Astrocyte of the cerebellum (primary cell): ENCODE measurements at regions not wholly inside any gene's neighbourhood (a gene's known extent, or its start where the extent isn't known, plus 50 kb on each side); places are given as distances from the start of the nearest gene placed in this dataset.
A peak's percentile ranks its signal among the peaks of the same experiment; 100 is the strongest.
"Not testable (repeated sequence)": the region's sequence is repeated elsewhere in the genome, so short reads cannot be mapped to it uniquely, and the experiment has no call there.

Source experiments
- DNase-seq: peaks from one replicate; pipeline ENCODE4 v3.0.0-alpha.2; 2011; ENCODE audit warnings: low read depth
- H3K4me3 ChIP-seq: 2 replicates; pipeline ENCODE4 v1.5.1; 2011; ENCODE audit warnings: mild to moderate bottlenecking, low read depth, low read length, moderate library complexity
- in situ Hi-C: cut with HindIII; loops from 2 replicates; pipeline ENCODE4 v1.10.0; 2017; ENCODE audit warnings: low sequenced_read_pairs
- TF ChIP-seq, protein P1 (sequence below): IDR thresholded peaks from 2 replicates; pipeline ENCODE4 v1.5.1; 2012; ENCODE audit warnings: low read length, low read depth, moderate library complexity, mild to moderate bottlenecking; ENCODE audit errors: missing control alignments

DNA sequence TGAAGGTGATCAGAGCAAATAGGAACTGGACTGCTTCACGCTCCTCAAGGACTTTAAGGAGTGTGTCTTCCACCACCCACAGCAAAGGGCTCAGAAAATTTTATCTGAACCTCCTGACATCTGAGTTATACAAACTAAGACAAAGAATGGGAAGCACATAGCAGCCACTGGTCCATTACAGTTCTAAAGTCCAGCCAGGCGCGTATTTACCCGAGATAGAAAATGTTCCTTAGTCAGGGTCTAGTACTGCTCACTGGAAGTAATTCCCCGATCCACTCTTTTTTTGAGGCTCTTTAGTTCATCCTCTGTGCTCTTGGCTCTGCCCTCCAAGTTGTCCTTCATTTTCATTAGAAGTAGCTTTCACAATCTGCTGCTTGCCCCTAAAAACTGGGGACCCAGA is 88.5 kb upstream of the GOLGA8J start:
- DNase-seq, result no peak
- in situ Hi-C loops, result no loop called here
- no peak overlapping the region for H3K4me3 ChIP-seq
- TF ChIP-seq, protein P1, sequence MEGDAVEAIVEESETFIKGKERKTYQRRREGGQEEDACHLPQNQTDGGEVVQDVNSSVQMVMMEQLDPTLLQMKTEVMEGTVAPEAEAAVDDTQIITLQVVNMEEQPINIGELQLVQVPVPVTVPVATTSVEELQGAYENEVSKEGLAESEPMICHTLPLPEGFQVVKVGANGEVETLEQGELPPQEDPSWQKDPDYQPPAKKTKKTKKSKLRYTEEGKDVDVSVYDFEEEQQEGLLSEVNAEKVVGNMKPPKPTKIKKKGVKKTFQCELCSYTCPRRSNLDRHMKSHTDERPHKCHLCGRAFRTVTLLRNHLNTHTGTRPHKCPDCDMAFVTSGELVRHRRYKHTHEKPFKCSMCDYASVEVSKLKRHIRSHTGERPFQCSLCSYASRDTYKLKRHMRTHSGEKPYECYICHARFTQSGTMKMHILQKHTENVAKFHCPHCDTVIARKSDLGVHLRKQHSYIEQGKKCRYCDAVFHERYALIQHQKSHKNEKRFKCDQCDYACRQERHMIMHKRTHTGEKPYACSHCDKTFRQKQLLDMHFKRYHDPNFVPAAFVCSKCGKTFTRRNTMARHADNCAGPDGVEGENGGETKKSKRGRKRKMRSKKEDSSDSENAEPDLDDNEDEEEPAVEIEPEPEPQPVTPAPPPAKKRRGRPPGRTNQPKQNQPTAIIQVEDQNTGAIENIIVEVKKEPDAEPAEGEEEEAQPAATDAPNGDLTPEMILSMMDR, result no peak

GRCh38 chr15:29990954-29991353 is 91.8 kb upstream of the GOLGA8J start:
- DNase-seq, result no peak
- H3K4me3 ChIP-seq, result no peak overlapping the region
- in situ Hi-C loops, result no loop called here
- TF ChIP-seq, protein P1, result no peak

GRCh38 chr15:29990035-29990434 is 92.7 kb upstream of the GOLGA8J start:
- TF ChIP-seq, protein P1, result no peak
- DNase-seq, result no peak
- in situ Hi-C loops, result no loop called here
- H3K4me3 ChIP-seq, result no peak overlapping the region

DNA sequence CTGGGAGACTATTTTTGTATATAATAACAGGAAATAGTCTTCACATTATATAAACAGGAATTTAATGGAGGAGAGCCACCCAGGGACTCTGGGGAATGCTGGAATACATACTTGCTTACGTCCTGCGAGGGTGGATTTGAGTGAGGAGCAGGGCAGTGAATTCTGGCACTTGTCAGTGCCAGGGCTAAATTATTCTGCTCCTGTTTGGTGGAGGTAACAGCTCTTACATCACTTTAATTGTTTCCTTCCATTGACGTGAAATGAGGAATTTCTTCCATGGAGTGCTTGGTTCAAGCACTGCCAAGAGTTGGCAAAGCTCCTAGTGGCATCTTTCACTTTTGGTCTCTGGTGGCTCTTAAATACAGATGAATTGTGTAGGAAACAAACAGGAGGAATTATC is 94.1 kb upstream of the GOLGA8J start:
- TF ChIP-seq, protein P1, result no peak

GRCh38 chr15:29986946-29987345 is 95.8 kb upstream of the GOLGA8J start:
- TF ChIP-seq, protein P1, result no peak
- in situ Hi-C loops, result no loop called here
- DNase-seq, result no peak
- no peak overlapping the region for H3K4me3 ChIP-seq

More for the DNA sequence above, 94.1 kb upstream of the GOLGA8J start:
- in situ Hi-C loops, result no loop called here
- DNase-seq, result peak; percentile 26
- H3K4me3 ChIP-seq, result no peak overlapping the region

DNA sequence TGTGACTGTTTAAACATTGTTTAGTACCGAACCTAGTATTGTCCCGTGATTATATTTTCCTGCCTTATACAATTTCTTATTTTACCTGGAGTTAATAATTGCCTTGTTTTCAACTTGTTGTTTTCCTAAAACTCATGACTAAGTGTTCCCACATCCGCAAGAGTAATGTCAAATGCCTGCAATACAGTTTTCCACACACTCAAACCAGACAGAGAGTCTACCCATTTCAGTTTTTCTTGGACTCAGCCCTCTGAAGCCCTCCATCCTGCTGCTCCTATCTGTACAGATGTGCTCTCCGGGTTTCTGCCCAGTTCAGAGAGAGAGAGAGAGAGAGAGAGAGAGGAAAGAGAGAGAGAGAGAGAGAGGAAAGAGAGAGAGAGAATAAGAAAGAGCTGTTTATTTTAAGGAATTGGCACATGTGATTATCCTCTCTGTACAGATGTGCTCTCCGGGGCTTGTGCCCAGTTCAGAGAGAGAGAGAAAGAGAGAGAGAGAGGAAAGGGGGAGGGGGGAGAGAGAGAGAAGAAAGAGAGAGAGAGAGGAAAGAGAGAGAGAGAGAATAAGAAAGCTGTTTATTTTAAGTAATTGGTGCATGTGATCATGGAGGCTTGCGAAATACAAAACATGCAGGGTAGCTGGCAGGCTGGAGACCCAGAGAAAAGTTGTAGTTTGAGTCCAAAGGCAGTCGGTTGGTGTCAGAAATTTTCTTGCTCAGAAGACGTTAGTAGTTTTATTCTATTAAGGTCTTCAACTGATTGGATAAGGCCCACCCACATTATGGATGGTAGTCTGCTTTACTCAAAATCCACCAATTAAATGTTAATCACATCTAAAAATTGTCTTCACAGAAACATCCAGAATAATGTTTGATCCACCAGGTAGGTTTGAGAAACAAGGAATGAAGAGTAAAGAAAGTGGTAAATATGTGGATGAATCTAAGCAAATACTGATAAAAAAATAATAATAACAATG is 104.1 kb upstream of the GOLGA8J start:
- TF ChIP-seq, protein P1, result no peak
- no peak for DNase-seq
- in situ Hi-C loops, result no loop called here
- H3K4me3 ChIP-seq, result no peak overlapping the region

DNA sequence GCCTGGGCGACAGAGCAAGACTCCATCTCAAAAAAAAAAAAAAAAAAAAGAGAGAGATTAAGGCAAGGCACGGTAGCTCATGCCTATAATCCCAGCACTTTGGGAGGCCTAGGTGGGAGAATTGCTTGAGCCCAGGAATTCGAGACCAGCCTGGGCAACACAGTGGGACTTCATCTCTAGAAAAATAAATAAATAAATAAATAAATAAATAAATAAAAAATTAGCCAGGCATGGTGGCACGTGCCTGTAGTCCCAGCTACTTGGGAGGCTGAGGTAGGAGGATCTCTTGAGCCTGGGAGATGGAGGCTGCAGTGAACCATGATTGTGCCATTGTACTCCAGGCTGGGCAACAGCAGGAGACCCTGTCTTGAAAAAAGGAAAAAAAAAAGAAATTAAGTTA is 108.7 kb upstream of the GOLGA8J start:
- H3K4me3 ChIP-seq, DNase-seq, in situ Hi-C loops: not testable (repeated sequence)
